SH-SY5Y (cell line): ENCODE measurements at regions not wholly inside any gene's neighbourhood (a gene's known extent, or its start where the extent isn't known, plus 50 kb on each side); places are given as distances from the start of the nearest gene placed in this dataset.

Experiments
- GATA2 ChIP-seq: IDR thresholded peaks from 2 replicates; pipeline ENCODE4 v1.6.1; 2011; ENCODE audit warnings: mild to moderate bottlenecking, low read depth, low read length
- GATA3 ChIP-seq: IDR thresholded peaks from 2 replicates; pipeline ENCODE4 v1.6.1; 2011; ENCODE audit warnings: low read depth, mild to moderate bottlenecking, low read length, moderate library complexity

DNA sequence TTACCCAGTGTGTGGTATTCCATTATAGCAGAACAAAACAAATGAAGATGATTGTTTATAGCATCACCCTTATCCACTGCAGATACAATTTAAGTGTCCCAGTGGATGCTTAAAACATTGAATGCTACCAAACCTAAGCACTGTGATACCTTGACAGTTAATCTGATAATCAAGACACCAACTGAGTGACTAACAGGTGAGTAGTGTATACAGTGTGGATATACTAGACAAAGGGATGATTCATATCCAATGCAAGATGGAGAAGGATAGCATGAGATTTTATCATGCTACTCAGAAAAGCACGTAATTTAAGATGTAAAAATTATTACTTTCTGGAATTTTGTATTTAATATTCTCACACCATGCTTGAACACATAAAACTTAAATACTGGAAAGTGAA is 1449.0 kb downstream of the OTOL1 start:
- TF ChIP-seq GATA2, result no peak
- TF ChIP-seq GATA3, result no peak
